Epithelial cell of esophagus (primary cell): ENCODE measurements at regions not wholly inside any gene's neighbourhood (a gene's known extent, or its start where the extent isn't known, plus 50 kb on each side); places are given as distances from the start of the nearest gene placed in this dataset.

Experiments used
- DNase-seq: peaks from one replicate; pipeline ENCODE4 v3.0.0; 2010; ENCODE audit warnings: low read depth
- H3K4me3 ChIP-seq: 2 replicates; pipeline ENCODE4 v1.5.1; 2011; ENCODE audit warnings: mild to moderate bottlenecking, low read length, control low read depth
- TF ChIP-seq, protein P1 (sequence below): IDR thresholded peaks from 2 replicates; pipeline ENCODE4 v1.5.1; 2011; ENCODE audit warnings: low read depth, mild to moderate bottlenecking, low read length, control low read depth, inconsistent platforms; ENCODE audit not compliant: insufficient read depth; ENCODE audit errors: missing control alignments

DNA sequence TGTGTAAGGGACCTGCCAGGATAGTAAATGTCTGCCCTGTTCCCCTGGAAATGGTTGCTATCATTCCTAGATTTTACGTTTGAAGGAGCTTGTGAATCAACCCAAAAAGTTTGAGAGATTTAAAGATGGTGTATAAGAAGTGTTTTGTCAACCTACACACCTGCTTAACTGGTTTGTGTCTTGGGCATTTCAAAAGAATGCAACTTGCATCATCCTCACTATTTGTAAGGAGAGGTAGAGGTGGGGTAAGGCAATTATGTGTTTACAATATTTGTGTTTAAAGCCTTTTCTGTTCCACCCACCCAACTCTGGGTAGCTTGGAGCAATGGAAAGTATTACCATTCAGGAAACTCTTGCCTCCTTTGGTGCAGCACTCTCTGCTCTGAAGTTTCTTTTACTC, 314.2 kb upstream of the RARB start:
- TF ChIP-seq, protein P1, sequence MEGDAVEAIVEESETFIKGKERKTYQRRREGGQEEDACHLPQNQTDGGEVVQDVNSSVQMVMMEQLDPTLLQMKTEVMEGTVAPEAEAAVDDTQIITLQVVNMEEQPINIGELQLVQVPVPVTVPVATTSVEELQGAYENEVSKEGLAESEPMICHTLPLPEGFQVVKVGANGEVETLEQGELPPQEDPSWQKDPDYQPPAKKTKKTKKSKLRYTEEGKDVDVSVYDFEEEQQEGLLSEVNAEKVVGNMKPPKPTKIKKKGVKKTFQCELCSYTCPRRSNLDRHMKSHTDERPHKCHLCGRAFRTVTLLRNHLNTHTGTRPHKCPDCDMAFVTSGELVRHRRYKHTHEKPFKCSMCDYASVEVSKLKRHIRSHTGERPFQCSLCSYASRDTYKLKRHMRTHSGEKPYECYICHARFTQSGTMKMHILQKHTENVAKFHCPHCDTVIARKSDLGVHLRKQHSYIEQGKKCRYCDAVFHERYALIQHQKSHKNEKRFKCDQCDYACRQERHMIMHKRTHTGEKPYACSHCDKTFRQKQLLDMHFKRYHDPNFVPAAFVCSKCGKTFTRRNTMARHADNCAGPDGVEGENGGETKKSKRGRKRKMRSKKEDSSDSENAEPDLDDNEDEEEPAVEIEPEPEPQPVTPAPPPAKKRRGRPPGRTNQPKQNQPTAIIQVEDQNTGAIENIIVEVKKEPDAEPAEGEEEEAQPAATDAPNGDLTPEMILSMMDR = no peak
- no peak overlapping the region for H3K4me3 ChIP-seq

DNA sequence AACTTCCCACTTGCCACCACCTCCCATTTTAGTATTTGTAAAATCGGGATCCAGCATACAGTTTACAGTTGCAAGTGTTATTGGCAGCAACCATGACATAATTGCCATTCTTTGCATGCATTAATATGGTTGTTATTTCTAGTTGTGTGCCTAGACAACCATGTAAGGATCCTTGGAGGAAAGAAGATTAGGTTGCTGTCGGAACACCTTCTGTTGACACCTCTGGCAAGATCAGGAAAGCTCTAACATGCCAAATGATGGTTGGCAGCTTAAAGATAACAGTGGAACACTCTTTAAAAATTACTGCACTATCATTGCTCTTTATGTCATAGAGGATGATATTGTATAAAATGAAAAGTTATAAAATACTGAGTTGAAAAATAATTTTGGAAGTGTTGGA, 313.5 kb upstream of the RARB start:
- H3K4me3 ChIP-seq = no peak overlapping the region
- TF ChIP-seq, protein P1 = no peak
- DNase-seq = no peak

More for the DNA sequence above, 314.2 kb upstream of the RARB start:
- peak; percentile 39 for DNase-seq

DNA sequence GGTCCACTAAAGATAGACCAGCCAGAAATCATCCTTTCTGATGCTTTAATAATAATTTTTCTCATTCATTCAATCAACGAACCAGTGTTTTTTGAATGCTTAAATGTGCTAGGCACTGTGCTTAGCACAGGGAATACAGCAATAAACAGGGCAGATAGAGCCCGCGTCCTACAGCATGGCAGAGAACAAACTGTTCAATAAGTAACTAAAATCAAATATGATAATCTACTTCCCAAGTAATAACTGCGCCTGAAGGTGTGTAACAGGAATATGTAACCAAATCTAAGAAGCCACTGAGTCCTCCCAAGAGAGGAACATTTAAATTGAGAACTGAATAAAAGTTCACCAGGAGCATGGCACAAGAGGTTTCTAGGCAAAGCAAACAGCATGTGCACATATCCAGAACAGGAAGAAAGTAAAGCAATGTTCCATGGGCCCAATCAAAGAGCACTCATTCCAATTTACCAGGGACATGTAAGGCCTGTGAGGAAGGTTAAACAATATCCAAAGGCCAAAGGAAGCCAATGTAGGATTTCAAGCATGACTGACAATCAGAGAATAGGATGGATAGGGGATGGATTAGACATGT, 311.0 kb upstream of the RARB start:
- no peak overlapping the region for H3K4me3 ChIP-seq
- TF ChIP-seq, protein P1 = no peak

DNA sequence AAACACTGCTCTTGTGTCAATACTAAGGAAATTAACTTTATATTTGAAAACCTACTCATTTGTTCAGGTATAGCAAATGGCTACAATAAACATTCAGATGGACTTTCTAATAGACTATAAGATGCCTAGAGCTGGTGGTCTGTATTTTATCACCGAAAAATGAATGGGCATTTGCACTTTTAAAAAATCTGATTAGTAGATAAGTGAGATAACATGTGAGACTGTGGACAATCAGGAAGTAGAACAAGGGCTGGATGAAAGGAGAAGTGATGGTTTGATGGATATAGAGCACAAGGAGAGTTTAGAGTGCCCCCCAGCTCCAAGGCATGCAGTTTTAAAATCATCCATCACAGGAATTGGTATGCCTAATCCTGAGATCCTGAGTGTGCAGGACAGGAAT, 308.4 kb upstream of the RARB start:
- no peak overlapping the region for H3K4me3 ChIP-seq
- TF ChIP-seq, protein P1 = no peak
- DNase-seq = no peak

More for the DNA sequence above, 311.0 kb upstream of the RARB start:
- DNase-seq = no peak

DNA sequence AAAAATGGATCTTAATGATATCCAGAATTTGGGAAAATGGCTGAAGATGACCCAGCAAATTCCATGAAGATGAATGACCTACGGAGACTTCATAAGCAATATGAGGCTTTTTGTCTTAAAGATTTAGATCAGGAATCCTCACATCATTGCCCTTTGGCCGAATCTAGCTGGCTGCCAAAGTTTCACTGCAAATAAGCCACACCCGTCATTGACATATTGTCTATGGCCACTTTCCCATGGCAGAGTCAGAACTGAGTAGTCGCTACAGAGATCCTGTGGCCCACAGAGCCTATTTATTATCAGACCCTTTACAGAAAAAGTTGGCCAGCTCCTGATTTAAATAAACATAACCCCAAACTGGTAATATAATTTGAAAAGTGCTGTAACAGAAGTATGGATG, 307.4 kb upstream of the RARB start:
- H3K4me3 ChIP-seq = no peak overlapping the region

DNA sequence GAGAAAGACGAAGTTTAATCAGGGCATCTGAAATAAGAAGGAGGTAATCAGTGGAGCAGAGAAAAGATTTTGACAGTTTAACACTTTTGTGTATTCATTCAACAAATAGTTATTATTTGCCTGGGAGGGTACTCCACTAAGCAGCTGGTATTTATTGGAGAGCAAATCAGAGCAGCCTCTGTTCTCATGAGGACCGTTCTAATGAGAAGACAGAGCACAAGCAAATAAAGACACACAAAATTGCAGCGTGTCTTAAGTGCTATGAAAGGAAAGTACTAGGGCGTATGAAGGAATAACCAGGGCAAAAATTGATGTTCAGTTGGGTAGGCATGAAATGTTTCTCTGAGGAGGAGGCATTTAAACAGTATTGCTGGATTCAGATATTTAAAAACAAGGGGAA, 302.9 kb upstream of the RARB start:
- TF ChIP-seq, protein P1 = no peak
- no peak for DNase-seq
- H3K4me3 ChIP-seq = no peak overlapping the region

More for the DNA sequence above, 307.4 kb upstream of the RARB start:
- TF ChIP-seq, protein P1 = no peak
- no peak for DNase-seq

DNA sequence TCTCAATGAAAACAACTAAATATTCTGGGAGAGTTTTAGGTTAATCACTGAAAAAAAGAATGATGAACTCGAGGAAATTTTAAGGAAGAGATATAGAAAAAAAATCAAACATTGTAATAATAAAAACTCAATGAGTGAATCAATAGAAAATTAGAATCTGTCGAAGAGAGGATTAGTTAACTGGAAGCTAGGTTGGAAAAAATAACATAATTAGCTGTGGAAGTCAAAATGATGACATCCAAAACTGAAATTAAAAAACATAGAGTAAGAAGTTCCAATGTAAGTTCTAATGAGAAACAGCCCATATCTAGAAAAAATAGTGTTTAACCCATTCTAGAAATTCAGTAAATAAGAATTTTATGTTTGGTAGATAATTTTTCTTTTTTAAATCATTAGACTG, 299.3 kb upstream of the RARB start:
- H3K4me3 ChIP-seq = no peak overlapping the region
- DNase-seq = no peak
- TF ChIP-seq, protein P1 = no peak
